NT2/D1 (cell line): ENCODE measurements at regions not wholly inside any gene's neighbourhood (a gene's known extent, or its start where the extent isn't known, plus 50 kb on each side); places are given as distances from the start of the nearest gene placed in this dataset.
"Not testable (repeated sequence)": the region's sequence is repeated elsewhere in the genome, so short reads cannot be mapped to it uniquely, and the experiment has no call there.

Experiments used
- SUZ12 ChIP-seq: IDR thresholded peaks from 2 replicates; pipeline ENCODE4 v1.6.1; 2011; ENCODE audit not compliant: insufficient read length, insufficient read depth; ENCODE audit errors: extremely low read depth
- YY1 ChIP-seq: IDR thresholded peaks from 2 replicates; pipeline ENCODE4 v1.6.1; 2011; ENCODE audit not compliant: insufficient read length, insufficient read depth
- ZNF274 ChIP-seq: IDR thresholded peaks from 2 replicates; pipeline ENCODE4 v1.6.1; 2011; ENCODE audit warnings: mild to moderate bottlenecking, low read depth, low read length

GRCh38 chr7:17053164-17053563 is 171.4 kb upstream of the AGR3 start:
- TF ChIP-seq YY1, ZNF274, SUZ12: not testable (repeated sequence)
